RPMI8226 (cell line): ENCODE measurements at regions not wholly inside any gene's neighbourhood (a gene's known extent, or its start where the extent isn't known, plus 50 kb on each side); places are given as distances from the start of the nearest gene placed in this dataset.
"Not testable (repeated sequence)": the region's sequence is repeated elsewhere in the genome, so short reads cannot be mapped to it uniquely, and the experiment has no call there.

Source experiments
- DNase-seq: peaks from one replicate; pipeline ENCODE4 v3.0.0-alpha.2; 2015

DNA sequence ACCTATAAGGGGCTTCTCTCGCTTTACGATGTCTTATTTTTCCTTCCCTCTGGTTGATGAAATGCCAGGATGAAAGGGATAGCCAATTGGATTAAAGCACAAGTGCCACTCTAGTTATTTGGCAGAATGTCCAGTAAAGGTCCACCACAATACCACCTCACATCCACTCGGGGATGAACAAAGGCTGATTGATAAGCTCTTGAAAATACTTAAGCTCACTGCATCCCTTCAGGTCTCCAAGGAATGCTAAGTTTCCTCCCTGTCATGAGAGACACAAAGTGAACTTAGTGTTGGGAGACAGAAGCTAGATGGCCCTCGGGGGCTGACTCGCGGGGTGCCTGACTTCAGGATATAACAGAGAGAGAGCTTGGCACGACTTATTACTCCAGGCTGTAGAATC, 185.9 kb upstream of the ZNF644 start:
- DNase-seq: not testable (repeated sequence)

GRCh38 chr1:91204150-91204549, 182.3 kb upstream of the ZNF644 start:
- not testable (repeated sequence) for DNase-seq

GRCh38 chr1:91201694-91202093, 179.9 kb upstream of the ZNF644 start:
- no peak for DNase-seq

DNA sequence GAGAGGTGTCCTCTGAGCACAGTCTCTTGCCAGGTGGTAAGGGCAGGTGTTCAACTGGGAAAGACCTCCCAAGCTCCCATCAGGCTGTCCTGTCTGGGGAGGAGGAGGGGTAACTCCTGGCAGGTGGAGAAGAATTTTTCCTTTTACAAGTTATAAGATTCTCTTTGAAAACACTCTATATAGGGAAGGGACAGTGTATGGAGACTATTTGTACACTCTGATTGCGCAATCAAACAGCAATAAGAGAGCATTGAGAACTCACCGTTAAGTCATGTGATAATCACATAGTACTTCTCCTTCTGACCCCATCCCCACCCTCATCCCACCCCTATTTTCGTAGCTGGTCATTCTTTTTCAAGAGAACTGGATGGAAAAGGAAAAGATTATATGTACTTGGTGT, 179.3 kb upstream of the ZNF644 start:
- no peak for DNase-seq

GRCh38 chr1:91200675-91201074, 178.8 kb upstream of the ZNF644 start:
- no peak for DNase-seq

DNA sequence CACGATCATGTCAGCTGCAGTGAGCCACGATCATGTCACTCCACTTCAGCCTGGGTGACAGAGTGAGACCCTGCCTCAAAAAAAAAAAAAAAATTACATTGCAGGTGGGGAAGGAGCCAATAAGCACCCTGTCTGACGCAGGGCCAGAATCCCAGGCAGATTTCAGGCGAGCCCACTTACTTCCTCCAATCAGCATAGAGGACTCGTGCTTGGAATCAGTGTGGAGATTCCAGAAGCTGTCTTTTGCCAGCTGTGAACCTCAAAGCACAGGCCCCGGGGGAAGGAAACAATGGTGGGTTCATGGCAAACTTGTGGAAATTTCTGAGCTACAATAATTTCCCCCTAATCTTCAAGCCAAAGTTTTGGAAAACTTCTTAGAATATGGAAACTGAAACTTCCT, 178.2 kb upstream of the ZNF644 start:
- no peak for DNase-seq

DNA sequence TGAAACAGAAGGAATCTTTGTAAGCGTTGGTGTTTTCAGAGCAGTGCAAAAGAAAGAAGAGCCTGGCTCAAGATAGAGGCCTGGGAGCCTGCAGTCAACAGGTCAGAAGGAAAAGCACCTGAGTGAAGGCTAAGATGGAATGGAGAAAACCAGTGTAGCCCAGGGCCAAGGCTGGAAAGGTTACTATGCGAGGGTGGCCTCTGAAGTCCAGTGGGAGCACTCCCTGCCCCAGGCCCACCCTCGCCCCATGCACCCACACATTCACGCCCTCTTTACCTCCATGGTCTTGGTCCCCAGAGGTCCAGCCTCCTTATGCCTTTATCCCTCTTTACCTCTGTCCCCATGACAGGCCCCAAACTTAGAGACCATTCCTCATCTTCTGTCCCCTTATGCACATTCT, 169.2 kb upstream of the ZNF644 start:
- no peak for DNase-seq

- DNase-seq: no peak
Measured at GRCh38 chr1:91189096-91189495, 167.3 kb upstream of the ZNF644 start.

GRCh38 chr1:91182807-91183206, 161.0 kb upstream of the ZNF644 start:
- DNase-seq: not testable (repeated sequence)

DNA sequence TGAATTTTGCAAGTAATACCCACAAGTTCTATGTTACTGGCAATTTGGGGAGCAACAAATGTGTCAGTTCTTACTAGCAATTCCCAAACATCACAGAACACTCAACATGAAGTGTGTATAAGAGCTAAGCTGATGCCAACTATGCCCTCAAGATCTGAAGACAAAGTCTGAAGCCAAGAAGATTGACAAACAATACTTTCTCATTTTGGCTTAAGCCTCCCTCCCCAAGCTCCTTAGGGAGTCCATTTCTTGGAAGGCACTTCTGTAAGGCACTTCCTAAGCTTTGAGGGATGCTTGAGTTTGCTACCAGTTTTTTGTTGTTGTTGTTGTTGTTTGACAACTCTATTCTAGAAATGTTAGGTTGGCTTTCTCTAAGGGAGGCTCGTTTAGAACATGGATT, 154.4 kb upstream of the ZNF644 start:
- no peak for DNase-seq

DNA sequence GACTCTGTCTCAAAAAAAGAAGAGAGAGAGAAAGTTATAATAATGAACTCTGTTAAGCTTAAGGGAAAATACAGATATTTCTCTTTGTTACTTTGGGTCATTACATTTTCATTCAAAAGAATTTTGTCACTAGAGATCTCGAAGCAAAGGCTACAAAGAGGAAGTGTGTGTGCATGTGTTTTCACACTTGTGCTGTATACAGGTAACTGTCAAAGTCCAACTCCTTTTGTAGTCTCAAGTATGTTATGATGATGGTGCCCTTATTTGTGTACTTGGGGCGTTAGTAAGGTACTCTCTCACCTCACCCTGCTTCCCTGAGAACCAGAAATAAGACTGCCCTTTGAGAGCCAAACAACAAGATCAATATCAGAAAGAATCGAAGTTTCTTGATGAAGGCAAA, 152.9 kb upstream of the ZNF644 start:
- no peak for DNase-seq

DNA sequence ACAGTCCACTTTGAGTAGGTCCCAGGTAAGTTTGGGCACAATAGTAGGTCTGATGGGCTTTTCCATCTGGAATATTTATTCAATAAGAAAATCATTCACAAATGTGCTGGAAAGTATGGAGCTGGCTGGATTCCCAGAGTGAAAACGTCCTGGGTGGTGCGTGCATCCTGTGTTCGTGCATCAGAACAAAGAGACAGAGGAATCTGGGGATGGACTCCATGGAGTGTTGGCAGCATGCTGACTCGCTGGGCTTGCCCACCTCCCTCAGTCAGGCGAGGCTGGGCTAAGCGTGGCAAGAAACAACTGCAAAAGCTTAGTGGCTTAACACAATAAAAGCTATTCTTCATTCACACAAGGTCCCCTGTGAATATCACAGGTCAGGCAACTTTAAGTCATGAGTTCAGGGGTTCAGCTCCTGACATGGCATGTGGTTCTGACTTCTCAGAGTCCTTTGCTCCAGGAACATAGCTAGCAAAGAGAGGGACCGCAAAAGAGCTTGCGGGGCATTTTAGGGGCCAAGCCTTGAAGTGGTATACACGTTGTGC, 151.6 kb upstream of the ZNF644 start:
- DNase-seq: no peak

GRCh38 chr1:91172541-91172940, 150.7 kb upstream of the ZNF644 start:
- DNase-seq: no peak

DNA sequence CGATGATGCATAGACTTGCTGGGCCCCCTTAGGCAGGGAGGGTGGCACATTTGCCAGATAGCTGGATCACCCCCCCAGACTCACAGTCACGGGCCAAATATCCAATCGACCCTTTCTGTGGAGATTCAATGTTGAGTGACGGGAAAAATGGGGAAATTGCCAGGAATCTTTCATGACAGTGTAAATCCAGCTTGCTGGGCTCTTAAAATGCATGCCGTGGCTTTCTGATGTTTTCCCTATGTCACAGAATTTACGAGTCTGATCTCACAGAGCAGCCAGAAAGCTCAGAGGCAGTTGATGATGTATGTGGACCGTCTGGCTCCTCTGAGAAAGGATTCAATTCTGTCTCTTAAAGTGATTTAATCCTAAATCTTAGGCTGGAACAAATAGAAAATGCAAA, 150.1 kb upstream of the ZNF644 start:
- DNase-seq: no peak

GRCh38 chr1:91170571-91170970, 148.7 kb upstream of the ZNF644 start:
- DNase-seq: no peak

- DNase-seq: peak; percentile 63
Measured at GRCh38 chr1:91166106-91166712, 144.4 kb upstream of the ZNF644 start.

DNA sequence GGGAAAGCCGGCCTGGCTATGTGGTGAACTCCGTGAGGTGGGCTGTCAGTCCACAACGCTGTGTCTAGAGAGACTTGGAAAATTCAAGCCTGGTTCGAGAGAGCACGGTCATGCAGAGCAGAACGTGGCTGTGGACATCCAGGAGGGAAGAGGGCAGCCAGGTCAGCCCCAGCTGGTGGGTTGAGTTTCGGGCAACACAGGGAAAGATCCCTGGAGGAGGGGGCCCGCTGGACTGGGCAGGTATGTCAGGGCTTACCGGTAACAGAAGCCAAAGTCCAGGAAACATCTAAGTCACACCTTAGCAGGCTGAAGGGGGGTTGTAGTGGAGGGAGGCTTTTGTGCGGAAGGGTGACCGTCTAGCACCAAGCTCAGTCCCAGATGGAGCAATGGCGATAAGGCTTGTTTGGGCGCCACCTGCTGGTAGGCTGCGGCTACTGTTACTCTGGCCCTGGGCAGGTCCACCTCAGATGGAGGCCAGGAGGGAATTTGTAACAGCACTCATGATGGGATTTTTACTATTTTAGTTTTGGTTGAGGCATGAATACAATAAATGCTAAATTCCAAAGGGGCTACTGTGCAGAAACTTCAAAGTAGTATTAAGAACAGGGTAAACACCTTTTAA, 143.3 kb upstream of the ZNF644 start:
- DNase-seq: peak; percentile 64

- no peak for DNase-seq
Measured at GRCh38 chr1:91162613-91163012, 140.8 kb upstream of the ZNF644 start.

DNA sequence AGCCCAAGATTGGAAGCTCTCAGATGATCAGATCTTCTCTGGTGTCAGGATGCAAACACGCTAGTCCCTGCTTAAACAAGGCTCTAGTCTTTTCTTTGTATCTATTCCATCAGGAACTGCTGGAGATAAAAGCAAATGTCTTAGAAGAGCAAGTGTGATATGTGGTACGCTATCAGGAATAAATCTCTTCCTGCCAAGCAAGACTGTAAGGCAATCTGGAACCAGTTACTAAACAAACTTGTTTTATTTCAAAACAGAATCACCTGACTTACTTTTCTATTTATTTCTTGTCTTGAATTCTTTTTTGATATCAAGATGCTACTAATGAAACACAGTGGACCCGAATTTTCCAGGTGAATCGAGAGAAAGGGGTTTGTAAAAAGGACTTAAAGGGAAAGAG, 139.9 kb upstream of the ZNF644 start:
- DNase-seq: no peak

DNA sequence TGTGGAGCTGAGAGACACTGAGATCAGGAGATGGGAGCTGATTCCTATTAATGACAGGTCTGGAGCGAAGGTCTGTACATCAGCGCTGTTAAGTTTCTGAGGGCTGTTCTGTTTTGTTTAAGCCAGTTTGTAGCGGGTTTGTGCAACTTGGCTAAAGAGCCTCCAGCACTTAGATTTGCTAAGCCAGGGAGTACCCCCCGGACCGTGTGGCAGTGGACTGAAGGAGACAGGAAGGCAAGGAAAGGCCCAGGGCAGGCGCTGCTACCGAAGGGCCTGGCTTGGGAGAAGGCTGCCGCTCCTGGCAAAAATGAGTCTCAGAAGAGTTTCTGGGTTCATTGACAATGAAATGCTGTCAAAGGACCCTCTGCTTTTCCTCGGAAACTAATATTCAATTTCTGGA, 139.3 kb upstream of the ZNF644 start:
- no peak for DNase-seq

- no peak for DNase-seq
Measured at GRCh38 chr1:91160363-91161075, 138.7 kb upstream of the ZNF644 start.

GRCh38 chr1:91153341-91153740, 131.5 kb upstream of the ZNF644 start:
- DNase-seq: no peak

- DNase-seq: no peak
Measured at GRCh38 chr1:91152331-91152730, 130.5 kb upstream of the ZNF644 start.

DNA sequence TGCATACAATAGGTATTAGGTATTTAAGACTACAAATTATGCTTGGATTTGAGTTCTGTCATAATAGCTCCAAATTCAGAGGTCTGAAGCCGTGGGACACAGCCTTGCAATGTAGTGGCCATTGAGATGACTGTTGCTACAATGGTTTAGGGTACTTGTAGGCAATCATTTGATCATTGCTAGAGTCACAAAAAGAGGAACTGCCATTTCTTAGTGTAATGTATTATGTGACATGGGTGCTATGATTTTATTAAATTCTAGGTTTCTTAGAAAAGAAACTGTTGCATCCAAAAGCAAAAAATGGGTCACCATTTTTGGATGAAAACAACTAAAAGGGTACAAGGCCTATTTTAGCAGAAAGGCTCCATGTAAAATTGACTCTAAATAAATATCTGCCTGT, 129.9 kb upstream of the ZNF644 start:
- no peak for DNase-seq
